Body of pancreas (tissue), 4 donors: ENCODE measurements at regions not wholly inside any gene's neighbourhood (a gene's known extent, or its start where the extent isn't known, plus 50 kb on each side); places are given as distances from the start of the nearest gene placed in this dataset.

Experiments used
- ATAC-seq: fragments of 150-250 bp; one replicate; pipeline ENCODE4 v1.9.1; 2016
- DNase-seq, 4 donors: peaks; one replicate each; pipeline ENCODE4 v3.0.0-alpha.2; 2019
- H3K27ac ChIP-seq, 4 donors: fragments of 200-600 bp; sonication (generic); 1 replicate in 3 of 4; 2 replicates in 1 of 4; pipeline versions ENCODE4 v1.5.1 to v1.6.1; 2016 to 2019; ENCODE audit warnings: mild to moderate bottlenecking in 1 of 4, mixed read lengths in 1 of 4, moderate library complexity in 1 of 4
- H3K27me3 ChIP-seq, 2 donors: fragments of 200-600 bp; sonication (generic); one replicate each; pipeline ENCODE4 v1.6.0; 2016; ENCODE audit warnings: mild to moderate bottlenecking in 1 of 2
- H3K36me3 ChIP-seq, 2 donors: fragments of 200-600 bp; sonication (generic); replicated peaks in 1 of 2; 2 replicates each; pipeline ENCODE4 v1.5.1; 2016; ENCODE audit warnings: low read depth in 2 of 2; ENCODE audit not compliant: insufficient read depth in 1 of 2
- H3K4me1 ChIP-seq: fragments of 200-600 bp; sonication (generic); one replicate; pipeline ENCODE4 v1.6.0; 2016
- H3K4me3 ChIP-seq, 2 donors: fragments of 200-600 bp; sonication (generic); 1 replicate in 1 of 2; 2 replicates in 1 of 2; pipeline ENCODE4 v1.5.1; 2016 to 2019
- H3K9me3 ChIP-seq, 3 donors: fragments of 200-600 bp; sonication (generic); 1 replicate in 2 of 3; 2 replicates in 1 of 3; pipeline ENCODE4 v1.5.1; 2016
- POLR2A ChIP-seq, 3 donors: fragments of 450-650 bp; IDR thresholded peaks; one replicate each; pipeline ENCODE4 v1.6.1; 2016; ENCODE audit warnings: antibody characterized with exemption in 3 of 3, mild to moderate bottlenecking in 2 of 3
- WGBS, 2 donors: methylation state at CpG; one replicate each; pipeline ENCODE4 v1.1.5; 2017; 5-methylcytosine and 5-hydroxymethylcytosine counted together
- intact Hi-C: fragments of 100-400 bp; cut with DNase I; formaldehyde crosslinking; loops from one replicate; pipeline ENCODE4 v1.15.1; 2023
- TF ChIP-seq, protein P1 (sequence below), 7 experiments: fragments of 450-650 bp in 4 of 7; fragments of 200-600 bp in 3 of 7; sonication (generic) in 3 of 7; IDR thresholded peaks; one replicate each; pipeline ENCODE4 v1.5.1; 2016 to 2019; ENCODE audit warnings: antibody characterized with exemption in 7 of 7

DNA sequence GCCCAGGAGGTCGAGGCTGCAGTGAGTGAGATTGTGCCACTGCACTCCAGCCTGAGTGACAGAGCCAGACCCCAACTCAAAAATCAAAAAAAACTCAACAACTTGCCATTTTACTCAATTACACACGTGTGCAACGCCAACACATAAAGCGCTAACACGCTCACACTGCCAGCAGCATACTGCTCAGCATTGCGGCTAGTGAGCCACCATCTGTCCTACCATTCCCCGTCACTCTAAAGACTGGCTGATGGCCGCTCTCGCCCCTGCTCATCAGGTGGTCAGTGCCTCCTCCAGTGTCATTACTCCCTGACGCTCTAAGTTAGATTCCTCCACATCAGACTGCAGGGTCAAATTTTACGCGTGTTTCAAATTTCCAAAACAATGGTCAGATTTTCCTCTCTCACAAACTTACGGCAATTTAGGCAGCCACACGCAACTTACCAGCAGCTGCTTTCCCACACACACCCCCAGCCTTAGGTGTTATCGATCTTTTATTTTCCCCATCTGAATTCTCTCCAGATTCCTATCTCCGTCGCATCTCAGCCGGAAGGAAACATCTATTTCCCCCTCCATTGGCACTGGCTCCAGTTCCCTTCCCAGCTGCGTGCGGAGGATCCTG is 240.8 kb downstream of the C16orf95 start:
- WGBS, 2 donors, result 88 to 93% methylated on average over 20 of the region's 20 CpGs
- intact Hi-C loops, result no loop called here

DNA sequence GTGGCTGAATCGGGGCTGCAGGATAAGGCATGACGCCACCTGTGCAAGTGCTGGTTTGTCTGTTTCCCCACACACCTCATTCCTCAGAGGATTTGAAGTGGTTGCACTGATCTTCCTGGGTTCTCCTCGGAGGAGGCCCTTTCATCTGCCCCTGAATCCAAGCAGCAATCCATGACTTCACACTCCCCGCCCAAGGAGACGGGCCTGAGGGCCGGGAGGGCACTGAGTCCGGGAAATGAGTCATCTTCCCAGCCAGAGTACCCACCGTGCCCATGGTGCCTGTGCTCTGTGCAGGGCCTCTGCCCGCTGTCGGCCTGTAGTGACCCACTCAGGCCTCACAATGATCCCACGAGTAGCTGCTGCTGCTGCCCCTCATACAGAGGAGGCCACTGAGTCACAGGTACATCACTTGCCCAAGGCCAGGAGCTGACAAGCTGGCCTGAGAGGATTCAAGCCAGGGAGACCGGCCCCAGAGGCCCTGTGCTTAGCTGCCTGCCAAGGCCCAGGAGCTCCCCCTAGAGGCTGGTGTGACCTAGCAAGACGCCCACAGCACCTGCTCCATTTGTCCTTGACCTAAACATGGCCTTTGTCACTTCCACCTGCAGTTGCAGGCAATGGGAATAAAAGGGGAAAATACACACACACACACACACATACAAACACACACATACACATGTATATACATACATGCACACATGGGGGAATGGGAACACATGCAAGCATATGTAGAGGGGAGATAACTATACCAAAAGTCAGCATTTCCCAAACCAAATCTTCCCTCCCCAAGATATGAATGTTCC is 240.0 kb downstream of the C16orf95 start:
- intact Hi-C loops, result no loop called here

More for the DNA sequence above, 240.8 kb downstream of the C16orf95 start:
- Histone ChIP-seq H3K9me3 (peaks cover 0 to 12% (median 0%) of the 10 kb centered on the region in 3 donors), H3K4me3 (no peak overlapping the region), H3K4me1 (peaks cover 3% of the 10 kb centered on the region), H3K27me3 (no peaks in the 10 kb centered on the region), H3K36me3 (no peaks in the 10 kb centered on the region), H3K27ac (no peak overlapping the region)
- no peak for TF ChIP-seq POLR2A (IDR thresholded peaks at IDR 0.05)
- TF ChIP-seq, protein P1, sequence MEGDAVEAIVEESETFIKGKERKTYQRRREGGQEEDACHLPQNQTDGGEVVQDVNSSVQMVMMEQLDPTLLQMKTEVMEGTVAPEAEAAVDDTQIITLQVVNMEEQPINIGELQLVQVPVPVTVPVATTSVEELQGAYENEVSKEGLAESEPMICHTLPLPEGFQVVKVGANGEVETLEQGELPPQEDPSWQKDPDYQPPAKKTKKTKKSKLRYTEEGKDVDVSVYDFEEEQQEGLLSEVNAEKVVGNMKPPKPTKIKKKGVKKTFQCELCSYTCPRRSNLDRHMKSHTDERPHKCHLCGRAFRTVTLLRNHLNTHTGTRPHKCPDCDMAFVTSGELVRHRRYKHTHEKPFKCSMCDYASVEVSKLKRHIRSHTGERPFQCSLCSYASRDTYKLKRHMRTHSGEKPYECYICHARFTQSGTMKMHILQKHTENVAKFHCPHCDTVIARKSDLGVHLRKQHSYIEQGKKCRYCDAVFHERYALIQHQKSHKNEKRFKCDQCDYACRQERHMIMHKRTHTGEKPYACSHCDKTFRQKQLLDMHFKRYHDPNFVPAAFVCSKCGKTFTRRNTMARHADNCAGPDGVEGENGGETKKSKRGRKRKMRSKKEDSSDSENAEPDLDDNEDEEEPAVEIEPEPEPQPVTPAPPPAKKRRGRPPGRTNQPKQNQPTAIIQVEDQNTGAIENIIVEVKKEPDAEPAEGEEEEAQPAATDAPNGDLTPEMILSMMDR (IDR thresholded peaks at IDR 0.05), result no peak
- DNase-seq, result no peak
- no peak for ATAC-seq

DNA sequence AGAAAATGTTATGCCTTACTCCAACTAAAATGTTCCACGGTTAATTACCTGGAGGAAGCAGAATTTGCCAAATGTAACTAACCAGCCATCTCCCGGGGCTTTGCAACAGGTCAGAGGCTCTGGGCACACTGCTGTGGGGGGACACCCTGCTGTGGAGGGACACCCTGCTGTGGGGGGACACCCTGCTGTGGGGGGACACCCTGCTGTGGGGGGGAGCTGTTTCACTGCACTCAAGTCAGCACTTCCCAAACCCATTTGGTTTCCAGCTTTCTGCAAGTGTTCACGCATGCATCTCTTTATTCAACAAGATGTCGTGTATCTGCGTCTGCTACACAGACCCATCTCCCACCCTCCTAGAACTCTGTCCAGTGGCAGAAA is 239.5 kb downstream of the C16orf95 start:
- no peaks in the 10 kb centered on the region for H3K36me3 ChIP-seq
- DNase-seq (no peak), ATAC-seq (no peak)
- intact Hi-C loops, result no loop called here
- TF ChIP-seq, protein P1 (IDR thresholded peaks at IDR 0.05), result no peak
- no peak for TF ChIP-seq POLR2A (IDR thresholded peaks at IDR 0.05)
- no peak overlapping the region for H3K27ac ChIP-seq
- no peaks in the 10 kb centered on the region for H3K27me3 ChIP-seq
- peaks cover 3% of the 10 kb centered on the region for H3K4me1 ChIP-seq
- H3K4me3 ChIP-seq, result no peak overlapping the region
- peaks cover 0 to 20% (median 0%) of the 10 kb centered on the region in 3 donors for H3K9me3 ChIP-seq
- WGBS, 2 donors, result 85 to 94% methylated on average over 4 to 5 of the region's 5 CpGs

More for the DNA sequence above, 240.0 kb downstream of the C16orf95 start:
- no peaks in the 10 kb centered on the region for H3K36me3 ChIP-seq
- peaks cover 3% of the 10 kb centered on the region for H3K4me1 ChIP-seq
- H3K9me3 ChIP-seq, result peaks cover 0 to 19% (median 0%) of the 10 kb centered on the region in 3 donors
- DNase-seq, result peak; percentile 77 to 87 (median 82)
- no peaks in the 10 kb centered on the region for H3K27me3 ChIP-seq
- H3K27ac ChIP-seq, result no peak overlapping the region
- peak; percentile 78 for ATAC-seq
- no peak overlapping the region for H3K4me3 ChIP-seq
- WGBS, 2 donors, result 72 to 83% methylated on average over 9 to 13 of the region's 13 CpGs
- TF ChIP-seq POLR2A (IDR thresholded peaks at IDR 0.05), result no peak
- TF ChIP-seq, protein P1 (IDR thresholded peaks at IDR 0.05), result peak; percentile 53 to 72 (median 61)

DNA sequence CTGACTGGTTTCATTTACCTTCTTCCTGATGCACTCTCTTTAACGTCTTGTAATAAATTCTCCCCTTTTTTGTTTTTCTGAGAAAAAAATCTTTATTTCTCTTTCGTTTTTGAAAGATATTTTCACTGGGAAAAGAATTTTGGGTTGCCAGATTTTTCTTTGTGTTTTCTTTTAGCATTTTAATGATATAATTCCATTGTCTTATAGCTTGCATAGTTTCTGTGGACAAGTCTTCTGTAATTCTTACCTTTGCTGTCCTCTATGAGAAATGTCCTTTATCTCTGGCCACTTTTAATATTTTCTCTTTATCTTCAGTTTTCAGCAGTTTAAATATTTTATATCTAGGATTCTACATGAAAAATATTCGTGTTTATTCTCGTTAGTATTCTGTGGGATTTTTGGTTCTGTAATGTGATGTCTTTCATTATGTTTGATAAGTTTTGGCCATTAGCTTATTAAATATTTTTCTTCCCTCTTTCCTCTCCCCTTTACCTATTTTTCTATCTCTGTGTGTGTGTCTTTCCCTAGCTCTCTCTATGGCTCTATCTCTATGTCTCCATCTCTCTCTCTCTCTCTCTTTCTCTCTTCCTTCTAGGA is 236.5 kb downstream of the C16orf95 start:
- DNase-seq, result no peak
- no peak overlapping the region for H3K4me3 ChIP-seq
- peaks cover 0 to 20% (median 0%) of the 10 kb centered on the region in 3 donors for H3K9me3 ChIP-seq
- TF ChIP-seq POLR2A (IDR thresholded peaks at IDR 0.05), result no peak
- TF ChIP-seq, protein P1 (IDR thresholded peaks at IDR 0.05), result no peak
- H3K36me3 ChIP-seq, result no peaks in the 10 kb centered on the region
- WGBS, 2 donors, result 69 to 70% methylated on average over 4 of the region's 4 CpGs
- H3K27me3 ChIP-seq, result no peaks in the 10 kb centered on the region
- intact Hi-C loops, result no loop called here
- ATAC-seq, result no peak
- peaks cover 3% of the 10 kb centered on the region for H3K4me1 ChIP-seq
- H3K27ac ChIP-seq, result no peak overlapping the region
